ENCODE measurements at regions not wholly inside any gene's neighbourhood (a gene's known extent, or its start where the extent isn't known, plus 50 kb on each side); places are given as distances from the start of the nearest gene placed in this dataset.

DNA sequence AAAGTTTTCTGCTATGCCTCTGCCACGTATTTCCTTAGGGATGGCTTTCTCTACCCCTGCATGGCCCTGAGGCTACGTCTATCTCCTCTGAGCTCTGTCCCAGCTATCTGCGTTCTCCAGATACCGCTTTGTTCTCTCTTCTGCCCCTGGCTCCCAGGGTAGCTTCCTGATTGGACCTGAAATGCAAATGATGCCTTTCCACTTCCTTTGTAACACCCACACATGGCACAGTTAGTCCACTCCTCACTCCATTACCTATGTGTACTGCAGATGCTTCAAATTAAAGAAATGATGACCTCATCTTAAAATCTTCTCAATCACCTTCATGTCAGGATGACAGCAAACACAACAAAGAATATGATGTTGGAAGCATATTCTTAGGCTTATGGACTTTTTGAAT is 138.6 kb upstream of the POGK start:
- TF ChIP-seq, protein P1, sequence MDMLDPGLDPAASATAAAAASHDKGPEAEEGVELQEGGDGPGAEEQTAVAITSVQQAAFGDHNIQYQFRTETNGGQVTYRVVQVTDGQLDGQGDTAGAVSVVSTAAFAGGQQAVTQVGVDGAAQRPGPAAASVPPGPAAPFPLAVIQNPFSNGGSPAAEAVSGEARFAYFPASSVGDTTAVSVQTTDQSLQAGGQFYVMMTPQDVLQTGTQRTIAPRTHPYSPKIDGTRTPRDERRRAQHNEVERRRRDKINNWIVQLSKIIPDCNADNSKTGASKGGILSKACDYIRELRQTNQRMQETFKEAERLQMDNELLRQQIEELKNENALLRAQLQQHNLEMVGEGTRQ (IDR thresholded peaks at IDR 0.05; ENCODE audit: low read depth, low read length) = no peak
- TF ChIP-seq, protein P1 (CRISPR knock-in tag; IDR thresholded peaks at IDR 0.05; ENCODE audit: borderline replicate concordance) = no peak
- TF ChIP-seq MZF1 (CRISPR knock-in tag; IDR thresholded peaks at IDR 0.05; ENCODE audit: borderline replicate concordance) (no peak), MTA1 (CRISPR knock-in tag; IDR thresholded peaks at IDR 0.05; ENCODE audit: borderline replicate concordance) (no peak), DNMT3B (CRISPR knock-in tag; conservative IDR thresholded peaks at IDR 0.05) (no peak), ZNF740 (CRISPR knock-in tag; IDR thresholded peaks at IDR 0.05) (no peak), CAMTA2 (CRISPR knock-in tag; IDR thresholded peaks at IDR 0.05; ENCODE audit: borderline replicate concordance) (no peak), SIN3B (IDR thresholded peaks at IDR 0.05; ENCODE audit: low read length) (no peak), NR2C2 (CRISPR knock-in tag; IDR thresholded peaks at IDR 0.05; ENCODE audit: borderline replicate concordance) (no peak), MIXL1 (CRISPR knock-in tag; IDR thresholded peaks at IDR 0.05) (no peak), ZNF597 (CRISPR knock-in tag; IDR thresholded peaks at IDR 0.05) (no peak)
- TF ChIP-seq, protein P2, sequence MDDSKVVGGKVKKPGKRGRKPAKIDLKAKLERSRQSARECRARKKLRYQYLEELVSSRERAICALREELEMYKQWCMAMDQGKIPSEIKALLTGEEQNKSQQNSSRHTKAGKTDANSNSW (CRISPR knock-in tag; IDR thresholded peaks at IDR 0.05; ENCODE audit: borderline replicate concordance) = no peak
- TF ChIP-seq, protein P3, sequence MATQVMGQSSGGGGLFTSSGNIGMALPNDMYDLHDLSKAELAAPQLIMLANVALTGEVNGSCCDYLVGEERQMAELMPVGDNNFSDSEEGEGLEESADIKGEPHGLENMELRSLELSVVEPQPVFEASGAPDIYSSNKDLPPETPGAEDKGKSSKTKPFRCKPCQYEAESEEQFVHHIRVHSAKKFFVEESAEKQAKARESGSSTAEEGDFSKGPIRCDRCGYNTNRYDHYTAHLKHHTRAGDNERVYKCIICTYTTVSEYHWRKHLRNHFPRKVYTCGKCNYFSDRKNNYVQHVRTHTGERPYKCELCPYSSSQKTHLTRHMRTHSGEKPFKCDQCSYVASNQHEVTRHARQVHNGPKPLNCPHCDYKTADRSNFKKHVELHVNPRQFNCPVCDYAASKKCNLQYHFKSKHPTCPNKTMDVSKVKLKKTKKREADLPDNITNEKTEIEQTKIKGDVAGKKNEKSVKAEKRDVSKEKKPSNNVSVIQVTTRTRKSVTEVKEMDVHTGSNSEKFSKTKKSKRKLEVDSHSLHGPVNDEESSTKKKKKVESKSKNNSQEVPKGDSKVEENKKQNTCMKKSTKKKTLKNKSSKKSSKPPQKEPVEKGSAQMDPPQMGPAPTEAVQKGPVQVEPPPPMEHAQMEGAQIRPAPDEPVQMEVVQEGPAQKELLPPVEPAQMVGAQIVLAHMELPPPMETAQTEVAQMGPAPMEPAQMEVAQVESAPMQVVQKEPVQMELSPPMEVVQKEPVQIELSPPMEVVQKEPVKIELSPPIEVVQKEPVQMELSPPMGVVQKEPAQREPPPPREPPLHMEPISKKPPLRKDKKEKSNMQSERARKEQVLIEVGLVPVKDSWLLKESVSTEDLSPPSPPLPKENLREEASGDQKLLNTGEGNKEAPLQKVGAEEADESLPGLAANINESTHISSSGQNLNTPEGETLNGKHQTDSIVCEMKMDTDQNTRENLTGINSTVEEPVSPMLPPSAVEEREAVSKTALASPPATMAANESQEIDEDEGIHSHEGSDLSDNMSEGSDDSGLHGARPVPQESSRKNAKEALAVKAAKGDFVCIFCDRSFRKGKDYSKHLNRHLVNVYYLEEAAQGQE (IDR thresholded peaks at IDR 0.05; ENCODE audit: borderline replicate concordance in 1 of 2, low read depth in 1 of 2, low read length in 2 of 2) = no peak

All from HepG2 (cell line).